DMS114 treated with DMSO at 0.1 percent for 48 hours (cell line): ENCODE measurements at regions not wholly inside any gene's neighbourhood (a gene's known extent, or its start where the extent isn't known, plus 50 kb on each side); places are given as distances from the start of the nearest gene placed in this dataset.
A peak's percentile ranks its signal among the peaks of the same experiment; 100 is the strongest.
"Not testable (repeated sequence)": the region's sequence is repeated elsewhere in the genome, so short reads cannot be mapped to it uniquely, and the experiment has no call there.

Experiments used
- DNase-seq: peaks from one replicate; lab custom pipeline; 2025; ENCODE audit not compliant: unreplicated experiment; lab: John Stamatoyannopoulos, UW

DNA sequence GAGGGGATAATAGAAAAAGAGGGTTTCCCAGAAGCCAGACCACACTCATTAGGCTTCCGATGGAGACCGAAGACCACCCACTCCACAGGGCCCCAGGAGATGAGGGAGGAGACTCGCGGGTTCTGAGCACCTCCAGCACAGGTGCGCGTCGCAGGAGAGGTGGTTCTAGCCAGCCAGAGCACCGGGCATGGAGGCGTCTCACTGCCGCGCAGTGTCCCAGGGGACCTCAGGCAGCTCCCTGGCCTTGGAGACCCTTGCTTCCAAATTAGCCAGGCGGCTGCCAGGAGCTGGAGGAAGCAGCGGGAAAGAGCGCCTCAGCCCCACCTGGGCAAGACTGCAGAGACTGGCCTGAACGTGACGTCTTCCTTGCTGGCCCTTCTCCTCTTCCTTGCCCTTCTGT, 115.4 kb upstream of the FBXL7 start:
- DNase-seq, result no peak

DNA sequence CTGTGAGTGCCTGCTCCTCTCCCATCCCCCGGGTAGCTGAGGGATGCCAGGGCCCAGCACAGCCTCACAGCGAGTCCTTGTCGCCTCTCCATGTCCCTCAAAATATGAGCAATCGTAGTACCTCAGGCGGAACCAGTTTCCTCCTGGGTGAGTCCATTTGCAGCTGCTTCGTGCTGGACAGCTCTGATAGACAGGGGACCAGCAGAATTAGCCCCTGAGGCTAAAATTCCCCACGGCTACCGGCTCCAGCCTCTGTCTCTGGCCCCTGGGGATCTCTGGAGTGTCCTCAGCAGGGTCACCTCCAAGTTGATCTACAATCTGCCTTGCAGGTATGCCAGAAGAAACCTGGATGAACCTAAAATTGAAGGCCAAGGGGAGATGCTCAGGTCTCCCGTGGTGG, 115.8 kb upstream of the FBXL7 start:
- no peak for DNase-seq

DNA sequence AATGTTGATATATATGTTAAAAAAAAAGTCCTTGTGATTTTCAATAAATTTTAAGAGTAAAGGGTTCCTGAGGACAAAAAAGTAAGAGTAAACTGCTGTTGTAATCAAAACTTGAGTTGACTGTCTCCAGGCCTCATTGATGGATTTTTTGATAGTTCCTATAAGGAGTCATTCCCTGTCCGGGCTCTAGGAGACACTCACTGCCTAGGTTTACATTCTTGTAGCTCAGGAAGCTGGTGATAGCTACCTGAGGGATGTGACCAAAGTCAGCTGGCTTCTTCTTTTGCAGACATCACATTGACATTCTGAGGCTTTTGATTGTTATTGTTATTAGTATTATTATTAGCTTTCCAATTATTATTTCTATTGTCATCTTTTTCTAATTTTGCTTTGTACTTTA, 116.5 kb upstream of the FBXL7 start:
- peak; percentile 4 for DNase-seq

DNA sequence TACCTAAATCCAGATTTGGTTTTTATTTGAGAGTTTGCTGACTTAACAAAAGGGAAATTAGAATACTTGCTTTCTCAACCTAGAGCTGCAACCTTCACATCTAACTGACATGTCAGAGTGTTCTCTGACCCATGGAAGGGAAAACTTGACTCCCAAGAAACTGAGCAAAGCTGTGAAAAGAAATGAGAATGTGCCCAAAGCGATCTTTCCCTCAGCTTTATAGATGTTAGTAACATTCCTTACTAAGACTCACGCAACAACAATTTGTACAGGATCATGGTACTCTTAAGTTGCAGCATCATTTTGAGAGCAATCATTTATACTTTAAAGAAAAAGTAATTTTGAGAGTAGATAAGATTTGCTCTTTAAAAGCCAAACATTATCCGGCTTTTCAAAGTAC, 117.0 kb upstream of the FBXL7 start:
- DNase-seq, result no peak

DNA sequence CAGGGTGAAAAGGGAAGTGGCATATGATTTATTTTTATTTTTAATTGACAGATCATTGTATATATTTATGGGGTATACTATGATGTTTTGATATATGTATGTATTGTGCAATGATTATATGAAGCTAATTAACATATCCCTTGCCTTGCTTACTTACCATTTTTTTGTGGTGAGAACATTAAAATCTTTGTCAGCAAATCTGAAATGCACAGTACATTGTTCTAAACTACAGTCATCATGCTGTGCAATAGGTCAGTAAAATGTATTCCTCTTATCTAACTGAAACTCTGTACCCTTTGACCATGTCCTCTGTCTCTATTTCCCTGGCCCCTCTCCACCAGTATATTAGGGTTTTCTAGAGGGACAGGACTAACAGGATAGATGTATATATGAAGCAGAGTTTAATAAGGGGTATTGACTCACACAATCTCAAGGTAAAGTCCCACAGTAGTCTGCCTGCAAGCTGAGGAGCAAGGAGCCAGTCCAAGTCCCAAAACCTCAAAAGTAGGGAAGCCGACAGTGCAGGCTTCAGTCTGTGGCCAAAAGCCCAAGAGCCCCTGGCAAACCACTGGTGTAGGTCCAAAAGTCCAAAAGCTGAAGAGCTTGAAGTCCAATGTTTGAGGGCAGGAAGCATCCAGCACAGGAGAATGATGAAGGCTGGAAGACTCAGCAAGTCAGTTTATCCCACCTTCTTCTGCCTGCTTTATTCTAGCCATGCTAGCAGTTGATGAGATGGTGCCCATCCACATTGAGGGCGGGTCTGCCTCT, 122.2 kb upstream of the FBXL7 start:
- no peak for DNase-seq

DNA sequence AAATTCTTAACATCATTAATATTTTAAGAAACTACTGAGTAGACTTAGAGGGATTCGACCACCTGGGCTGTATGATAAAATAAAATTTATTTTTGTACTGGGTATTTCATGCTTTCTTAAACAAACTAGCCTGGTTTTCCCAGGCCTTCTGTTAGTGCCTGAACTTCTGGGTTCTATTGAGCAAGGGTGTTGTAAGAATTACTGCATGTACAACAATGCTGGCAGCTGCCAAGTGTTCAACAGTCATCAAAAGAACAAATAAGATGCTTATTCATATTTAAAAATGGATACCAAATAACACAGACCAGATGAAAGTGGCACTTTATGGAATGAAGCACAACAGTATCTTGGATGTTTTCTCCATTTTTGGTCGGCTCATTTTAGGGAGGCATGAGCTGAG, 123.2 kb upstream of the FBXL7 start:
- no peak for DNase-seq

DNA sequence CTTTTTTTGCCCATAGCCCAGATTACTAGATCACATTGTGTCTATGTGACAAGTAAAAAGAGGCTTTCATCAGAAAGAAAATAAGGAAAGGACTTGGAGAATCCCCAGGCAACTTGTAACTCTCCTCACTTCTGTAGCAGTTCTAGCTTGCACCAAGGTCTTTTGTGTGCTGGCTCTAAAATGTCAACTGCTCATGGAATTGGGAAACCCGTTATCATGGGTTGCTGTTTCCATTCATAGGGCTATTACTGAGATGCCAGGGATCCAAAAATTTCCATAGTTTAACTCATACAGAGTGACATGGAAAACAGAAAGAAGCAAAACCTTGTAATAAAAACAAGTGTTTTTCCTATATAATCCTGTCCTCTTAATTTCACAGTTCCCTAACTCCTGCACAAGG, 123.9 kb upstream of the FBXL7 start:
- no peak for DNase-seq

DNA sequence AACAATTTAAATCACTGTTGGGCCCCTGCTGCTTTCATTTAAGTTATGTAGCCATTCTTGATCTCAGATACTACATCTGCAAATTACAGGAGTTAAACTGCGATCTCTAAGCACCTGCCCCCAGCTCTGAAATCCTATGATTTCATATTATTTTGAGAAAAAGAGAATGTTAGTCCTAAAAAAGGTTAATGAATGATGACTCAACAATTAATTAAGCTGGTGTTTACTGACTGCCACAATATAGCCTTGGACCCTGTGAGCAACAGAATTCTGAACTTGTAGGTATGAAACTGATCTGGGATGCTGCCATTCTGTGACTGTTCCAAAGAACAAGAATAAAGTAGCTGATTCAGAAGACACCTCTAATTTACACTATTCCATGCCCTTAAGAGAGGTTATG, 124.4 kb upstream of the FBXL7 start:
- DNase-seq, result no peak

DNA sequence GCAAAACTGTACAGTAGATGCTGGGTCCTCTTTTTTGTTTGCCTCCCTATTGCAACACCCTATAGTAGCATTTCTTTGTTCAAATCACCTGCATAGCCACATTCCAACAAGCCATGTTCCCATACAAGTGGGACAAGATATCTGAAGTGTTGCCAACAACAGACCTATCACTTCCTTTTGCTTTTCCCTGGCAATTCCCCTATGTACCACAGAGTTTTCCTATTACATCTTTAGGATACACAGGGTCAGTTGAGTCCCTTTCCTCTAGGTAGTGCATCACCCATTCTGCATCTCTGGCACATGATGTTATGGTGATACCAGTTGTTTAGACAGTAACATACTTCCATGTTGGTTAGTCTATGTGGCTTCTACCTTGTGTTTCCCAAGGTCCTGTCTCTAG, 125.1 kb upstream of the FBXL7 start:
- DNase-seq, result no peak

DNA sequence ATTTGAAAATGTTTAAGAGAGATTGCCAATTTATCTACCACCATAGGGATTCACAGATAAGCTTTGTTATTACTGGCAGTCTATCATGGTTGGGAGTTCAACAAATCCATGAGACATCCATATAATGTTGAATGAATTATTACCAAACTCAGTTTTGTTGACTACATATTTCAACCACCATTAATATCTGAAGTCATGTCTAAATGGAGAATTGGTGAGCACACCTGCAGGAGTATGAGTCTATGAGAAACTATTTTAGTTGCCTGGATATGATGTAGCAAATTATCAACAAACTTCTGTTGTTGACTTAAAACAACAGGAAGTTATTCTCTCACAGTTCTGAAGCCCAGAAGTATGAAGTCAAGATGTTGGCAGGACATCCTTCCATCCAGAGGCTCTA, 126.8 kb upstream of the FBXL7 start:
- DNase-seq, result no peak

DNA sequence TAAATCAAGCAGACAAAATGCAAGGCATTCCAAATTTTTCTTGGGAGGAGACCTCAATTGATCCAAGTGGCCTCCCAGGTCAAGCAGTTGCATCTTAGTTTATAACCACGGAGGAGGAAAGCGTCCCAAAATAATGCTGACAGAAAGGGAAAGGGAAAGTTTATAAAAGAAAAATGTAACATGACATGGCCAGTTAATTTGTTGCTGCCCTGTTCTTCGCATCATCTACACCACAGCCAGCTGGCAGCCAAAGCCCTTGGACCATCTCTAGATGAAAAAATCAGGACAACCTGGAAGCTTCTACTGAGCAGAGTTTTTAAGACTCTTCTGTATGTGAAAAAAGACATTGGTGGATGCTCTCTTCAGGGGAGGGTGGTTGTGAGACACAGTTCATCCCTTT, 128.8 kb upstream of the FBXL7 start:
- no peak for DNase-seq

DNA sequence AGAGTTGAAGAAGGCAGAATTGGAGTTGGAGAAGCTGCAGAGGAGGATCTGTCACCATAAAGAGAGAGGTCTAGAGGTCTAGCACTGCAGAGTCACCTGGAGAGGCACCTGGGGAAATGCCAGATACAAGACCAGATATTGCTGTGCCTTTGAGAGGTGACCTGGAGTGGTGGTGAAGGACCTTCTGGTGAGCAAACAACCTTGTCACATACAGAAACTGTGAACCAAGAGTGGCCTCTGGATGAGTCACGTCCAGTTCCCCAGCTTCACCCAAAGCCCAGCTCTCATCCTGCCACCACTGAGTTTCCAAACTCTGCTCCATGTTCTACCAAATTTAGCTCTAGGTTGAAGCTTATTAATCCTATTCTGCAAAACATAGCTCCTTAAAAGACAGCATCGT, 131.1 kb upstream of the FBXL7 start:
- DNase-seq, result no peak

DNA sequence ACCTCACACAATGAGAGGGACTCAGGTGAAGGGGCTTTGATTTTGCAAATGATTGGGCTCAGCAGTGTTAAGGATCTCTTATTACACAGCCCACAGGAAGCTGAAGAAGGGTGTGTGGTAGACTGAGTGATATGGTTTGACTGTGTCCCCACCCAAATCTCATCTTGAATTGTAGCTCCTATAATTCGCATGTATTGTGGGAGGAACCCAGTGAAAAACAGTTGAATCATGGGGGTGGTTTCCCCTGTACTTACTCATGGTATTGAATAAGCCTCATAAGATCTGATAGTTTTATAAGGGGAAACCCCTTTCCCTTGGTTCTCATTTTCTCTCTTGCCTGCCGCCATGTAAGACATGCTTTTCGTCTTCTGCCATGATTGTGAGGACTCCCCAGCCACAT, 132.5 kb upstream of the FBXL7 start:
- DNase-seq, result no peak

DNA sequence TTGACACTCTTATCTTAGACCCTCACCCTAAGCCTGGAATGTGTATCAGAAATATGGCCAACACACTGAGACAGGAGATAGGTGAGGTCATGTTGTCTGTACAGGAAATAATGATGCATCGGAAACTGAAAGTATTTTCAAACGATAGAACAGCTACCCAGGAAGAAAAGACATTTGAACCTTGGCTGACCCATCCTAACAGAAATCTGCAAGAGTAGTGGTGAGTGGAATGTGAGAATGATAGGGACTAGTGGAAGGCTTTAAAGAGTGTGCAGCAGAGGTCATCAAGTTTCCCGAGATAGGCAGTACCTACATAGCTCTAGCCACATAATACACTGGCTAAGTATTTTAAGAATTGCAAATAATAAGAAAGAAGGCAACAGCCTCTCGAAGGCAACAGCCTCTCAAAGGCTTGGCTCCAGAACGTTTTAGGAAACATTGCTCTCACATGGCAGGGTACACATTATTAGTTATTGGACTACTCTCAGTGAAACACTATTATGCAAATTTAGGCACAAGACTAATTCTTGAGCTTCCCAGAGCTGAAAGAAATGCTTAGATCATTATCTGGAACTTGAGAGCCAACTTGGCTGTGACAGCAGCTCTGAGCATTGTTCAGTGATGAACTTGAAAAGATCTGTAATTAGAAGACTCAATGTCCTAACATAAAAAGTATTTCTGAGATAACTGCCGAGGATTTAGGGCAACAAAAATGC, 133.1 kb upstream of the FBXL7 start:
- DNase-seq, result no peak

DNA sequence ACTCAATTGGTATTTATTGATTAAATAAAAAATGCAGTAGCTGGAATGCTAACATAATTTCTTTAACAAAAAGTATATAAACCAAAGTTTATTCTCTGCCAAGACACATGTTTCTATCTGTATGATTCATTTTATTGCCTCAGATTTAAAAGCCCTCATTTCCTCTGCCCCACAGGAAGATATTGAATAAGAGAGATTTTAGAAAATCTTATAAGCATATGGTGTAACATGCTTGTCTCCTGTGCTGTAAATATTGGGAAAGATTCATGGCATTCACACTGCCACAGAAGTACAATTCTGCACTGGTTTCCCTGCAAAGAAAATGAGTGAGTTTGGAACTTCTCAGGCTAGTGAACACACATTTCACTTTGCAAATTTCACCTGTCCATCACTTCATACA, 134.9 kb upstream of the FBXL7 start:
- DNase-seq, result no peak

DNA sequence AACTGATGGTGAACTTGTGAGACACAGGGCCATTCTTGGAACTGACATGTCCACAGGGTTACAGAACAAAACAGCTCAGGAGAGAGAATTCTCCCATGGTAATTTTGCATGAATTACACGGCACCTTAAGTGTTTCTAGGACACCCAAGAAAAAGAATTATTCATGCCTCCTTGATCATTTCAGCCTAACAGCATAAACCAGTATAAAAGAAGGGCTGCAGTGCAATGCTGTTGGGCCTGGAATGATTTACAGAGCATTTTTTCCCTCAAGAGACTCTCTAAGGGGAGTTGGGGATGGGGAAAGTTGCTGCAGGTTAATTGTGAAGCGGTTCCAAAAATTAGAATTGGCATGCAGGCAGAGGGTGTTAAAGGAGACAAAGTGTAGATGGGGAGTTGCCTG, 136.4 kb upstream of the FBXL7 start:
- no peak for DNase-seq

DNA sequence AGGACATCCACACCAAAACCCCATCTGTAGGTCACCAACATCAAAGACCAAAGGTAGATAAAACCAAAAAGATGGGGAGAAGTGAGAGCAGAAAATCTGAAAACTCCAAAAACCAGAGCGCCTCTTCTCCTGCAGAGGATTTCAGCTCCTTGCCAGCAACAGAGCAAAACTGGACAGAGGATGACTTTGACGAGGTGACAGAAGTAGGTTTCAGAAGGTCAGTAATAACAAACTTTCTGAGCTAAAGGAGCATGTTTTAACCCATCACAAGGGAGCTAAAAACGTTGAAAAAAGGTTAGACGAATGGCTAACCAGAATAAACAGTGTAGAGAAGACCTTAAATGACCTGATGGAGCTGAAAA, 142.9 kb upstream of the FBXL7 start:
- DNase-seq, result not testable (repeated sequence)

DNA sequence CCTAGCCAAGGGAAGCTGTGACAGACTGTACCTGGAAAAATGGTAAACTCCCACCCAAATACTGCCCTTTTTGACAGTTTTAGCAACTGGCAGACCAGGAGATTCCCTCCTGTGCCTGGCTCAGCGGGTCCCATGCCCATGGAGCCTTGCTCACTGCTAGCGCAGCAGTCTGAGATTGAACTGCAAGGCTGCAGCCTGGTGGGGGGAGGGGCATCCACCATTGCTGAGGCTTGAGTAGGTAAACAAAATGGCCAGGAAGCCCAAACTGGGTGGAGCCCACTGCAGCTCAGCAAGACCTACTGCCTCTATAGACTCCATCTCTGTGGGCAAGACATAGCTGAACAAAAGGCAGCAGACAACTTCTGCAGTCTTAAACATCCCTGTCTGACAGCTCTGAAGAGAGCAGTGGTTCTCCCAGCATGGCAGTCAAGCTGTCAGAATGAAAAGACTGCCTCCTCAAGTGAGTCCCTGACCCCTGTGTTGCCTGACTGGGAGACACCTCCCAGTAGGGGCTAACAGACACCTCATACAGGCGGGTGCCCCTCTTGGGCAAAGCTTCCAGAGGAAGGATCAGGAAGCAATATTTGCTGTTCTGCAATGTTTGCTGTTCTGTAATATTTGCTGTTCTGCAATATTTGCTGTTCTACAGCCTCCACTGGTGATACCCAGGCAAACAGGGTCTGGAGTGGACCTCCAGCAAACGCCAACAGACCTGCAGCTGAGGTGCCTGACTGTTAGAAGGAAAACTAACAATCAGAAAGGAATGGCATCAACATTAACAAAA, 143.5 kb upstream of the FBXL7 start:
- DNase-seq, result not testable (repeated sequence)

DNA sequence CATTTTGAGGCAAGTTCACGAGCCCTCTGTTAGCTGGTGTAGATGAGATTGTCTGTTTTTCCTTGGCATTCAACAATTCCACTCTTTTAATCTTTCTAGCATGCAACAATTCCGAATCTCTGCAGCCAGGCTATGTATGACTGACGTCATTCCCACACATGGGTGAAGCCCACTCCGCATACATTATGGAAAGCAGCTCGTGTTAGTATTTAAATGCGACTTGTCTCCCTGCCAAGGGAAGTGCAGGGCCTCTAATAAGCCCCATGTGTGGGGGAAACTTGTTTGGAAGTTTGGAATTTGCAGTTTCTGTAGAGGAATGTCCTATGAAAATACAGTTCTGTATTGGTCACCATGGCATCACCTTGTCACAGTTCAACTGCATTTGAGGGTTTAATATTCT, 146.0 kb upstream of the FBXL7 start:
- no peak for DNase-seq

DNA sequence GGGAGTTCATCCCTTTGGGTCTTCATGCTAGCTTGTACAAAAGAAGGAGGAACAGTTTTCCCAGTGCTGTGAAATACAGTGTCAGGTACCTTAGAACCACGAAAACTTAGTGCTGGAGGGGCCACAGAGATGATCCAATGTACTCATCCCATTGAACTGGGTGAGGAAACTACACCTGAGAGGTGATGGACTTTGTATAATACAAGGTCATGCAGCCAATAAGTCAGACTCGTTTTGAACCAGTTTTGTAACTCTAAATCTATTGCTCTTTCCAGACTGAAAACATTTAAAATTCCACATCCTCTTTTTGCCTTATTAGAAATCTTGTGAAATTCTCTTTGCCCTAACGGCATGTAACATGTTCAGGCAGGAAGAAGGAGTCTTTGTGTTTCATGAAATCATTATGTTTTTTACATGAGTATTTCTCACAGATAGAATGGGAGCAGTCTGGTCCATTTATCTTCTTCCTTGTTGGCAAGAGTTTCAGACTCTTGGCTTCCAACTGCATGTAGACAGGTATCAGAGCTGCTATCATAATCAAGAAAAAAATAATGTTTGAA, 146.8 kb upstream of the FBXL7 start:
- no peak for DNase-seq

DNA sequence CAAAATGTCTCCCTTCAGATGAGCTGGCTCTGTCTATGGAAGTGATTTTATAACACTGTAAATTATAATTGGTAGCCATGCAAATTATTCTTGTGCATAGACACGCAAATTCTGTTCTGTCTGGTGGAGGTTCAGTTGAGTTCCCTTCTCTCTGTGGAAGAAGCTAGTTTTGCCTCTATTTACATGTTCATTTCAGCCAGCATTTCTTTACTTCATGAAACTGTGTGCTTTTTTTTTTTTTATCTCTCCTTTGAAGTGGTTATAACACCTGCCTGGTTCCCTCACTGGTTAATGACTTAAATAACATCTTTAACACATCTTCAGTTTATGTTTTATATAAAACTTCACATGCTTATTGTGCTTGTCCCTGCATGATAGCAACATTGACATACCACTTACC, 149.4 kb upstream of the FBXL7 start:
- no peak for DNase-seq

DNA sequence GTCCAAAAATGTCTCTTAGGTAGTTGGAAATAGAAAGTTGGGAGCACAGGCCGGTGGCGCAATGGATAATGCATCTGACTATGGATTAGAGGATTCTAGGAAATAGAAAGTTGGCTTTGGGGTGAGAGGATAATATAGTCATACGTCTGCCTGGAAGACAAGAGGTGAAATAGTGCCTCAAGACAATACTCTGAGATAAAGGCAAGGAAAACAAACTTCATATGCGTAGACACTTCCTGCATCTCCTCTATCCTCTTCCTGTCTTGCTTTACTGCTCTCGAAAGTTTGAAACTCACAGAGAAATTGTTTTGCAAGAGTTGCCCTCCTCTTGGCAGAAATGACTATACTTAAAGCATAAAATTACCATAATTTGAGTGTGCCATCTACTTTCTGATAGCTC, 153.2 kb upstream of the FBXL7 start:
- DNase-seq, result no peak
